Left lung (tissue), 4 donors: ENCODE measurements at regions not wholly inside any gene's neighbourhood (a gene's known extent, or its start where the extent isn't known, plus 50 kb on each side); places are given as distances from the start of the nearest gene placed in this dataset.

ENCODE experiments used
- ATAC-seq: fragments of 200-7000 bp; cut with Tn5 transposase; one replicate; pipeline ENCODE4 v1.9.1; 2020; ENCODE audit warnings: moderate library complexity
- DNase-seq, 4 donors: peaks; one replicate each; pipeline ENCODE4 v3.0.0-alpha.2; 2013 to 2020
- H3K27ac ChIP-seq, 2 donors: fragments of 200-600 bp; sonication (generic) in 1 of 2; one replicate each; pipeline versions ENCODE4 v1.5.0 to v1.8.0; 2020 to 2021
- H3K27me3 ChIP-seq, 2 donors: fragments of 200-600 bp; sonication (generic) in 1 of 2; one replicate each; pipeline versions ENCODE4 v1.5.0 to v1.8.0; 2020 to 2021
- H3K36me3 ChIP-seq, 2 donors: fragments of 200-600 bp; sonication (generic) in 1 of 2; one replicate each; pipeline versions ENCODE4 v1.5.0 to v1.8.0; 2020 to 2021
- H3K4me1 ChIP-seq, 2 donors: fragments of 200-600 bp; one replicate each; pipeline ENCODE4 v1.8.0; 2021
- H3K4me3 ChIP-seq, 2 donors: fragments of 200-600 bp; sonication (generic) in 1 of 2; one replicate each; pipeline versions ENCODE4 v1.5.0 to v1.8.0; 2020 to 2021; ENCODE audit warnings: mild to moderate bottlenecking in 1 of 2
- H3K9me3 ChIP-seq, 2 donors: fragments of 200-600 bp; sonication (generic) in 1 of 2; one replicate each; pipeline versions ENCODE4 v1.5.0 to v1.8.0; 2020 to 2021
- CTCF ChIP-seq, 2 donors: fragments of 200-600 bp; sonication (generic) in 1 of 2; IDR thresholded peaks; one replicate each; pipeline versions ENCODE4 v1.5.0 to v1.8.0; 2021; ENCODE audit warnings: antibody characterized with exemption in 2 of 2
- intact Hi-C, 2 donors: fragments of 100-400 bp; cut with DNase I; formaldehyde crosslinking; loops; one replicate each; pipeline versions ENCODE4 v1.11.2 to v1.14.2; 2022
- donor health status: DM: no; HTN: yes; CAD: no.
- donor health status: DM: no; HTN: no; CAD: no.

- TF ChIP-seq CTCF (IDR thresholded peaks at IDR 0.05), result no peak
- intact Hi-C loops, result no loop called here
- no peaks in the 10 kb centered on the region for H3K9me3 ChIP-seq
Measured at GRCh38 chr16:88312732-88313131, 70.0 kb upstream of the ZNF469 start.

GRCh38 chr16:88314991-88315542 is 67.7 kb upstream of the ZNF469 start:
- ATAC-seq, result no peak
- no peak for TF ChIP-seq CTCF (IDR thresholded peaks at IDR 0.05)
- H3K27me3 ChIP-seq, result peaks cover 0 to 39% of the 10 kb centered on the region in 2 donors
- intact Hi-C loops, result no loop called here
- H3K9me3 ChIP-seq, result no peaks in the 10 kb centered on the region
- DNase-seq, result peak in 1 of 4 donors; percentile 45
- no peaks in the 10 kb centered on the region for H3K36me3 ChIP-seq
- H3K4me1 ChIP-seq, result no peaks in the 10 kb centered on the region
- H3K27ac ChIP-seq, result no peak overlapping the region
- no peak overlapping the region for H3K4me3 ChIP-seq

More at GRCh38 chr16:88312732-88313131, 70.0 kb upstream of the ZNF469 start:
- Histone ChIP-seq H3K4me1 (no peaks in the 10 kb centered on the region), H3K36me3 (no peaks in the 10 kb centered on the region), H3K4me3 (no peak overlapping the region), H3K27me3 (peaks cover 0 to 38% of the 10 kb centered on the region in 2 donors), H3K27ac (no peak overlapping the region)
- no peak for ATAC-seq
- DNase-seq, result no peak

- Histone ChIP-seq H3K36me3 (no peaks in the 10 kb centered on the region), H3K27me3 (peaks cover 0 to 37% of the 10 kb centered on the region in 2 donors), H3K9me3 (no peaks in the 10 kb centered on the region), H3K4me1 (no peaks in the 10 kb centered on the region), H3K4me3 (no peak overlapping the region), H3K27ac (no peak overlapping the region)
- TF ChIP-seq CTCF (IDR thresholded peaks at IDR 0.05), result no peak
- ATAC-seq (peak; percentile 74), DNase-seq (peak in 1 of 4 donors; percentile 80)
- intact Hi-C loops, result no loop called here
Measured at GRCh38 chr16:88315543-88316105, 67.1 kb upstream of the ZNF469 start.

GRCh38 chr16:88316151-88316550 is 66.6 kb upstream of the ZNF469 start:
- peak in 1 of 4 donors; percentile 51 for DNase-seq
- no peak overlapping the region for H3K27ac ChIP-seq
- peaks cover 0 to 37% of the 10 kb centered on the region in 2 donors for H3K27me3 ChIP-seq
- no peaks in the 10 kb centered on the region for H3K36me3 ChIP-seq
- intact Hi-C loops, result no loop called here
- no peak for TF ChIP-seq CTCF (IDR thresholded peaks at IDR 0.05)
- no peak overlapping the region for H3K4me3 ChIP-seq
- no peaks in the 10 kb centered on the region for H3K9me3 ChIP-seq
- H3K4me1 ChIP-seq, result no peaks in the 10 kb centered on the region
- no peak for ATAC-seq

- Histone ChIP-seq H3K9me3 (no peaks in the 10 kb centered on the region), H3K27me3 (peaks cover 0 to 37% of the 10 kb centered on the region in 2 donors), H3K36me3 (no peaks in the 10 kb centered on the region), H3K27ac (no peak overlapping the region), H3K4me3 (no peak overlapping the region), H3K4me1 (no peaks in the 10 kb centered on the region)
- ATAC-seq, result no peak
- intact Hi-C loops, result no loop called here
- peak in 1 of 4 donors; percentile 51 for DNase-seq
- no peak for TF ChIP-seq CTCF (IDR thresholded peaks at IDR 0.05)
Measured at GRCh38 chr16:88316941-88317612, 65.7 kb upstream of the ZNF469 start.
